H1 (cell line): ENCODE measurements at regions not wholly inside any gene's neighbourhood (a gene's known extent, or its start where the extent isn't known, plus 50 kb on each side); places are given as distances from the start of the nearest gene placed in this dataset.

Experiments
- CHD7 ChIP-seq: fragments of 300-600 bp; sonication (generic); IDR thresholded peaks from 2 replicates; pipeline ENCODE4 v1.7.1; 2012; ENCODE audit warnings: low read length, moderate library complexity, mild to moderate bottlenecking, inconsistent platforms; ENCODE audit not compliant: insufficient replicate concordance
- CTBP2 ChIP-seq: IDR thresholded peaks from 2 replicates; pipeline ENCODE4 v1.7.0; 2011; ENCODE audit warnings: borderline replicate concordance, mild to moderate bottlenecking, moderate library complexity, mixed read lengths, low read length; ENCODE audit not compliant: insufficient read depth, insufficient read length
- EP300 ChIP-seq, 2 experiments: IDR thresholded peaks; 1 replicate in 1 of 2; 2 replicates in 1 of 2; pipeline ENCODE4 v1.6.1; 2011 to 2012; ENCODE audit warnings: low read depth in 2 of 2, low read length in 2 of 2, mild to moderate bottlenecking in 2 of 2, borderline replicate concordance in 1 of 2, inconsistent platforms in 1 of 2, moderate library complexity in 1 of 2
- EZH2 ChIP-seq: fragments of 200-600 bp; sonication (generic); IDR thresholded peaks from 2 replicates; pipeline ENCODE4 v1.7.1; 2012; ENCODE audit warnings: low read depth, mild to moderate bottlenecking, moderate library complexity, low read length, inconsistent platforms; ENCODE audit not compliant: severe bottlenecking
- FOSL1 ChIP-seq: IDR thresholded peaks from 2 replicates; pipeline ENCODE4 v1.6.1; 2011; ENCODE audit warnings: mild to moderate bottlenecking, low read depth, low read length, moderate library complexity; ENCODE audit not compliant: insufficient read depth
- GABPA ChIP-seq: IDR thresholded peaks from 2 replicates; pipeline ENCODE4 v1.6.1; 2011; ENCODE audit warnings: mild to moderate bottlenecking, low read length, moderate library complexity, borderline replicate concordance; ENCODE audit not compliant: insufficient read depth
- HDAC6 ChIP-seq: IDR thresholded peaks from one replicate; pipeline ENCODE4 v1.7.1; 2012; ENCODE audit warnings: low read depth, mild to moderate bottlenecking, inconsistent platforms, low read length, moderate library complexity
- RXRA ChIP-seq: IDR thresholded peaks from 2 replicates; pipeline ENCODE4 v1.6.1; 2011; ENCODE audit warnings: low read depth, mild to moderate bottlenecking, low read length, moderate library complexity; ENCODE audit not compliant: insufficient read depth
- SRF ChIP-seq: IDR thresholded peaks from 2 replicates; pipeline ENCODE4 v1.6.1; 2011; ENCODE audit warnings: mild to moderate bottlenecking, low read depth, low read length, moderate library complexity

DNA sequence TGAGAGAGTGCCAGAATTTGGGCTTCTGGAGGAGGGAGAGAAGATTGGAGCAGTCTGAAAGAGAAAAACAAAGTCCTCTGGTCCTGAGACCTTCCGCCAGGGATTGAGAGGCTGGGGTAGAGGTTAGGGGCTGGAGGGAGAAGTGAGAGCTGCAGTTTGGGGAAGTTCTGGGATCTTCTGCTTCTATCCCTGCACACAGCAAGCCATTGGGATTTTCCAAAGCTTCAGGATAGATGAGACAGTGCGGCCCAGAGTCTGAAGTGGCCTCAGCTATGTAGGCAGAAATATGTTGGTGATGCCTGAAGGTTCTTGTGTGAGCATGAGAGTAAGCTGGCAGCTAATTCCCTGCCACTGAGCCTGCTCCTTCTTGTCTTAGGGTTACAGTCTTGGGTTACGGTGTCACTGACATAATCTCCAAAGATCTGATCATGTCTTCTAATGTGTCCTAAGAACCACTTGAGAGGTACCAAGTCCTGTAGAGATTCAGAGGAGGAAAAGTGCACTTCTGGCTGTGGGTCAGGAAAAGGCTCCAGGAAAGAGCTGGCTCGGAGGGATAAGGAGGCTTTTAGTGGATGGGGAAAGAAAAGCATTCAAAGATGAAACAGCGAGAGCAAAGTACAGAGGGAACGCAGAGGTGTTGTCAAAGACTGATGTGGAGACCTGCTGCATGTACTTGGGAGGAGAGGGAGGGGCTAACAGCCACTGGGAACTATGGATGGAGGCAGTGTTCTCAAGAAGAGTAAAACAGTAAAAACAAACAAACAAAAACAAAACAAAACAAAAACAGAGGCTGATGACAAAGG, 131.1 kb upstream of the MYLIP start (continued):
- TF ChIP-seq CHD7: no peak
- TF ChIP-seq CTBP2: no peak
- TF ChIP-seq FOSL1: no peak
- TF ChIP-seq RXRA: no peak
- no peak for TF ChIP-seq EP300 (IDR thresholded peaks at IDR 0.05; ENCODE audit: borderline replicate concordance in 1 of 2, low read depth in 2 of 2, low read length in 2 of 2)
- no peak for TF ChIP-seq EZH2
- TF ChIP-seq SRF: no peak
- TF ChIP-seq GABPA: no peak
- TF ChIP-seq HDAC6: no peak
